ENCODE measurements at regions not wholly inside any gene's neighbourhood (a gene's known extent, or its start where the extent isn't known, plus 50 kb on each side); places are given as distances from the start of the nearest gene placed in this dataset.
"Not testable (repeated sequence)": the region's sequence is repeated elsewhere in the genome, so short reads cannot be mapped to it uniquely, and the experiment has no call there.

GRCh38 chr11:88061111-88061510, 114.1 kb downstream of the RAB38 start:
- no peak for DNase-seq (ENCODE audit: low read depth in 2 of 2)

GRCh38 chr11:88059326-88059725, 115.9 kb downstream of the RAB38 start:
- DNase-seq (ENCODE audit: low read depth in 2 of 2) = no peak

GRCh38 chr11:88051396-88051795, 123.8 kb downstream of the RAB38 start:
- no peak for DNase-seq (ENCODE audit: low read depth in 2 of 2)

- no peak for DNase-seq (ENCODE audit: low read depth in 2 of 2)
Measured at GRCh38 chr11:88050247-88050646, 125.0 kb downstream of the RAB38 start.

- not testable (repeated sequence) for DNase-seq (ENCODE audit: low read depth in 2 of 2)
Measured at GRCh38 chr11:88045288-88045687, 130.0 kb downstream of the RAB38 start.

- not testable (repeated sequence) for DNase-seq (ENCODE audit: low read depth in 2 of 2)
Measured at GRCh38 chr11:88044658-88045057, 130.6 kb downstream of the RAB38 start.

- no peak for DNase-seq (ENCODE audit: low read depth in 2 of 2)
Measured at GRCh38 chr11:88043149-88043548, 132.1 kb downstream of the RAB38 start.

- DNase-seq (ENCODE audit: low read depth in 2 of 2) = no peak
Measured at GRCh38 chr11:88042647-88043046, 132.6 kb downstream of the RAB38 start.

- no peak for DNase-seq (ENCODE audit: low read depth in 2 of 2)
Measured at GRCh38 chr11:88042238-88042637, 133.0 kb downstream of the RAB38 start.

- no peak for DNase-seq (ENCODE audit: low read depth in 2 of 2)
Measured at GRCh38 chr11:88041679-88042078, 133.6 kb downstream of the RAB38 start.

GRCh38 chr11:88040148-88040496, 135.1 kb downstream of the RAB38 start:
- no peak for DNase-seq (ENCODE audit: low read depth in 2 of 2)

GRCh38 chr11:88039476-88040147, 135.6 kb downstream of the RAB38 start:
- no peak for DNase-seq (ENCODE audit: low read depth in 2 of 2)

GRCh38 chr11:88038063-88038462, 137.2 kb downstream of the RAB38 start:
- no peak for DNase-seq (ENCODE audit: low read depth in 2 of 2)

- no peak for DNase-seq (ENCODE audit: low read depth in 2 of 2)
Measured at GRCh38 chr11:88036701-88037100, 138.5 kb downstream of the RAB38 start.

- DNase-seq (ENCODE audit: low read depth in 2 of 2) = no peak
Measured at GRCh38 chr11:88035271-88035670, 140.0 kb downstream of the RAB38 start.

GRCh38 chr11:88017666-88018065, 157.6 kb downstream of the RAB38 start:
- no peak for DNase-seq (ENCODE audit: low read depth in 2 of 2)

- peak; percentile 19 to 37 for DNase-seq (ENCODE audit: low read depth in 2 of 2)
Measured at GRCh38 chr11:88016392-88017170, 158.7 kb downstream of the RAB38 start.

- no peak for DNase-seq (ENCODE audit: low read depth in 2 of 2)
Measured at GRCh38 chr11:88015170-88015569, 160.1 kb downstream of the RAB38 start.

- no peak for DNase-seq (ENCODE audit: low read depth in 2 of 2)
Measured at GRCh38 chr11:88013508-88014065, 161.7 kb downstream of the RAB38 start.

- no peak for DNase-seq (ENCODE audit: low read depth in 2 of 2)
Measured at GRCh38 chr11:88012456-88012855, 162.8 kb downstream of the RAB38 start.

- DNase-seq (ENCODE audit: low read depth in 2 of 2) = no peak
Measured at GRCh38 chr11:87976009-87976408, 199.2 kb downstream of the RAB38 start.

- no peak for DNase-seq (ENCODE audit: low read depth in 2 of 2)
Measured at GRCh38 chr11:87974797-87975196, 200.4 kb downstream of the RAB38 start.

GRCh38 chr11:87972133-87972532, 203.1 kb downstream of the RAB38 start:
- no peak for DNase-seq (ENCODE audit: low read depth in 2 of 2)
